HG02970 (cell line): ENCODE measurements at regions not wholly inside any gene's neighbourhood (a gene's known extent, or its start where the extent isn't known, plus 50 kb on each side); places are given as distances from the start of the nearest gene placed in this dataset.

Experiments used
- ATAC-seq: cut with Tn5 transposase; IDR thresholded peaks from one replicate; pipeline ENCODE4 v1.9.1; 2021; ENCODE audit warnings: mild to moderate bottlenecking, moderate library complexity, moderate number of reproducible peaks; ENCODE audit not compliant: unreplicated experiment, low FRiP score

DNA sequence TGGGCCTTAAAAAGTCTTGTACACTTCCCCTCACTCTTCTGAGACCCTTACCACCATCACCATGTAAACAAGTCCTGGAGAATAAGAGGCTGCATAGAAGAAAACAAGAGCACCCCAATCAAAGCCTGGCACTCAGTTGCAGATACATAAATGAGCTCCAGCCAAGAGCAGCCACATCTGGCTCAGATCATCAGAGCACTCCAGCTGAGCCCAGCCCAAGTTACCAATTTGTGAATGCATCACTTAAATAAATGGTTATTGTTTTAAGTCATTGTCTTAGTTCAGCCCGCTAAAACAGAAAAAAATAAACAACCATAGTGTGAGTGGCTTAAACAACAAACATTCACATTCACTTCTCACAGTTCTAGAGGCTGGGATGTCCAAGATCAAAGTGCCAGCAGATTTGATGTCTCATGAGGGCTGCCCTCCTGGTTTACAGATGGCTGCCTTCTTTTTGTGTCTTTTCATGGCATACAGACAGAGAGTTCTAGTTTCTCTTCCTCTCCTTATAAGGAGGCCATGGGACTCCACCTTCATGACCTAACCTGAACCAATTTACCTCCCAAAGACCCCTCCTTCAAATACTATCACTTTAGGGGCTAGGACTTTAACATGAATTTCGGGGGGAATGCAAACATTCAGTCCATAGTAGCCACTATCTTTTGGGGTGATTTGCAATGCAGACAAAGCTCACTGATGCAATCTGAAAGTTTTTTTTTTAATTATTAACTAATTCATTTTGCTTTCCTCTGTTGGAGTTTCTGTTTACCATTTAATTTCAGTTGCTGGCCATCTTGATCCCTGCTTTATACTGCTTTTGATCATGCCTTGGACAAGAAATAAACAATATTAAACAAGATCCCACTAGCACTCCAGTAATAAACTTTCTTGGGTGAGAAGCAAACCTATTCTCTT lies 187.5 kb upstream of the ACVR2A start:
- no peak for ATAC-seq

DNA sequence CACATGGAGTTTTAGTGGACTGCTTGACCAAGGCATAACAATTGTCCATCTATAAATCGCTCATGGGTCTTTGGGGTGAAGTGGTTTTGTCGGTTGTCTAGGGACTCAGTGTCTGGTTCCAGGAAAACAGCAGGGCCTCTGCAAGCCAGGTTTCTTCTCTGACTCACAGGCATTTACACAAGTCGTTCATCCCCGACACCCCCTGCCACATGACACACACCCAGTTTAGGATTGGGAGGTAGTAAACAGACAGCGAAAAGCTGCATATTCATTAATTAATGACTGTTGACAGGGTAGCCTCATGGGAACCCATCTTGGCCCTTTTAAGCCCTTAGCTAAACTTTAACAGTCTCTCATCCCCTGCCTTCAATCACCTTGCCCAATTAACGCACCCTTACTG lies 194.8 kb upstream of the ACVR2A start:
- no peak for ATAC-seq

DNA sequence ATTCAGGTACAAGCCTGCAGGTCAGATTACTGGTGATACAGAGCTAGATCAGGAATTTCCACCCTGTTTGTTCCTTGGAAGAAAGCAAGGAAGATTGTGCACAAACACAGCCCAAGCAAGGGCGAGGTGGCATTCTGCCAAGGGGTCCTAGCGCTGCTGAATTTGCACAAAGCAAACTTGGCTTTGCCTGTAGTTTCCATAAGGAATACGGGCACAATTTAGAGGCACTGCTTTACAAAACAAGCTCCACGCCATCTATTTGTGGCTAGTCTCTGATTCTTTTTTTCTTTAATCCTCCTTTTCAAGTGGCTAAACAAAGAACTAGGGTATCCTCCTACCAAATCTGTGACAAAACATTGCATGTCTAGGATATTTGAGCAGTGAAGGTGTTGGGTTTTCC lies 195.5 kb upstream of the ACVR2A start:
- no peak for ATAC-seq

GRCh38 chr2:147648471-147648870 lies 196.4 kb upstream of the ACVR2A start:
- ATAC-seq = no peak

- ATAC-seq = no peak
Observed at GRCh38 chr2:147647816-147648215, 197.0 kb upstream of the ACVR2A start.

GRCh38 chr2:147646818-147647468 lies 197.9 kb upstream of the ACVR2A start:
- no peak for ATAC-seq

GRCh38 chr2:147644491-147644890 lies 200.3 kb upstream of the ACVR2A start:
- ATAC-seq = no peak

- ATAC-seq = no peak
Observed at GRCh38 chr2:147642765-147643164, 202.1 kb upstream of the ACVR2A start.

DNA sequence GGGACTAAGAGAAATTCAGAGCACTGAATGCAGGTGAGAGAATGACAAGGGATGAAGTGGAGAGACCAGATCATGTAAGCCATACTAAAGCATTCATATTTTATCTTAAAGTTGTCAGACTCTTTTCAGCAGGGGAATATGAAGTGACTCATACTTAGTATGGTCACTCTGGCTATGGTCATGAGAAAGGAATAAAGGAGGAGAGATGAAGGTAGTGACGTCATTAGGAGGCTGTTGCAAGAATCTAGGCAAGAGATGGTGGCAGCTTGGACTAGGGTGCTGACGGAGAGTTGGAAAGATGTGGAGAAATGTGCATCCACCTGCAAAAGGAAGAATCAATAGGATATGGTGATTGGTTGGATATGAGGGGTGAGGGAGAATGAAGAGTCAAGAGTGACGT lies 203.2 kb upstream of the ACVR2A start:
- ATAC-seq = no peak

DNA sequence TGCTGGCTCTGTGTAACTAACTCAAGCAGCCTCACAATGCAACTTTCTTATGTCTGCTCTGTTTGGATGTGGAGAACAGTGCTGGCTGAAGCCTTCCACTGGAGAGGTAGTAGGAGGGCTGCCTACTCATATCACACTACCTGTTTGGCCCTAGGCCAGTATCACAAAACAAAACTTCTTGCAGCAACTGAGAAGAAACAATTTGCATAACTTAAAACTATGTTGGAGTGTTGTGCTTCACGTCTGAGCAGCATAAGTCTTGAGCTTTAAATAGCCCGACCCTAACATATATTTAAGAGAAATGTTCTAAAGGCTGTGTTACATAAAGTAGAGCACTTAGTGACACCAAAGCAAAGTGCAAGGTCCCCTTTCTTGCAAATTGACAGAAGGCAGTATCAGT lies 204.9 kb upstream of the ACVR2A start:
- peak; percentile 77 for ATAC-seq

- no peak for ATAC-seq
Observed at GRCh38 chr2:147639386-147639785, 205.4 kb upstream of the ACVR2A start.

GRCh38 chr2:147636886-147637285 lies 207.9 kb upstream of the ACVR2A start:
- no peak for ATAC-seq

- ATAC-seq = no peak
Observed at GRCh38 chr2:147636238-147636882, 208.5 kb upstream of the ACVR2A start.

DNA sequence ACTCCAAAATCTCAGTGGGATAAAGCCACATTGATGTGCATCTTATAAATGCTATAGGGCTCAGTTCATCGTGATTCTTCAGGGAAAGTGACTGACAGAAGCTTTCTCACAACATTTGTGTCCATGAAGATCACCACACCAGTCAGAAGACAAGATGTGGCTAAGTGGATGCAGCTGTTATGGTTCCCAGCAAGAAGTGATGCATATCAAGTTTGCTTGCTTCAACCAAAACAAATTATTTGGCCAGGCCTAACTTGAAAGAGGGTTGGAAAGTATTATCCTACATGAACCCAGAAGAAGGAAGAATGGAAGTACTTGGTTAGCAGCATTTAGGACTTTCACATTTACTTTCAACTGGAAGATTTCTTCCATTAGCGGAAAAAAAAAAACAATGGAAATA lies 210.0 kb upstream of the ACVR2A start:
- ATAC-seq = no peak

- no peak for ATAC-seq
Observed at GRCh38 chr2:147632198-147632597, 212.6 kb upstream of the ACVR2A start.

DNA sequence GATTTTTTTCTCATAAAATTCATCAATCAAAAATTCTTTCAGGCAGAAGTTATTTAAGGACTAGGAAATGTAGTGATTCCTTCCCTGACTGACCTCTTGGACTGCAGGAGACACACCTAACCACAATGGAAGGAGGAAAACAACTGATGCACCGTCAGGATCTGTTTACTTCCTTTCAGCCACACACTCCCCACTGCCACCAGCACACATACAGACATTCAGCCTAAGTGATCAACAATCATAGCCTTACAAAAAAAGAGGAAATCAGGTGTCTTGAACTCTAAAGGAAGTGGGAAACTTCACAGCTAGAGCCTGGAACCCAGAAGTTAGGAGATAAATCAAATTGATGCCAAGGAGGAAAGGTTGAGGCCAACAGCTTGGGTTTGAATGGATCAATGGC lies 213.5 kb upstream of the ACVR2A start:
- ATAC-seq = no peak

DNA sequence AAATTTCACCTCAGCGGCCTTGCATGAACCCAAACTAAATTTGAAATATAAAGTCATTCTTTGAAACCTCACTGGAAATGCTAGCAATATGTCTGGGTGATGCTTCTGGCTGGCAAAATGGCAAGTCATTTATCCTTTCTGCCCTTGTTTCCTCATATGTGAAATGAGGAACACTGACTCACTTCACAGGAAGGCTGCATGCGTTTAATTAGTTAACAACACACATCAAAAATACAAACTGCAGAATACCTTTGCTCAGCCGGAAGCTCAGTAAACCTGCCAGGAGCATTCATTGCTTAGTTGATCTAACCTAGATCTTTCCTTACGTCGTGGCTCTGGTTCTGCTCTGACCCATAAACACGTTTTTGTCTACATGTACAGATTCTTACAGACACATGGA lies 214.2 kb upstream of the ACVR2A start:
- no peak for ATAC-seq

- ATAC-seq = no peak
Observed at GRCh38 chr2:147628971-147629421, 215.8 kb upstream of the ACVR2A start.

GRCh38 chr2:147623328-147623727 lies 221.5 kb upstream of the ACVR2A start:
- ATAC-seq = peak; percentile 74

DNA sequence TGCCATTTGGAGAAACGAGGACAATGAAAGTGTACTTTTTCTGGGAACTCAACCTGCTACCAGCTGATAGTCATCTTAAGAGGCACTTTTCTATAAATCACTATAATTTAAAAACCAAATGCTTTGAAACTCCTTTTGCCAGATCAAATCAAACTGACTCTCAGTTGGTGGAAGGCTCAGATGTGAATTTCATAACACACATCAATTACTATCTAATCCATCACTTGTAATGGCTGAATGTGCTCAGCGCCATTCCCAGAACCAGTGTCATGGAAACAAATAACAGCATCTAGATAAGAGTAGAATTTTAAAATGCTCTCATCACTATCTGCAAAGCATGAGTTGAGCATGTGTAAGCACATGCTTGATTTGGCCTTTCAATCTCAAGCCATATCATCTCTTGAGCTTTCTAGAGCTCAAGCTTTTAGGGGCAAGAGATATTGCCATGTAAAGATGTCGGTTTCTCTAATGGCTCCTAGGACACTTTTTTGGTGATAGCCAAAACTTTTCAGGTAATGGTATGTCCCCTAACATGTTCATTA lies 223.1 kb upstream of the ACVR2A start:
- ATAC-seq = no peak

DNA sequence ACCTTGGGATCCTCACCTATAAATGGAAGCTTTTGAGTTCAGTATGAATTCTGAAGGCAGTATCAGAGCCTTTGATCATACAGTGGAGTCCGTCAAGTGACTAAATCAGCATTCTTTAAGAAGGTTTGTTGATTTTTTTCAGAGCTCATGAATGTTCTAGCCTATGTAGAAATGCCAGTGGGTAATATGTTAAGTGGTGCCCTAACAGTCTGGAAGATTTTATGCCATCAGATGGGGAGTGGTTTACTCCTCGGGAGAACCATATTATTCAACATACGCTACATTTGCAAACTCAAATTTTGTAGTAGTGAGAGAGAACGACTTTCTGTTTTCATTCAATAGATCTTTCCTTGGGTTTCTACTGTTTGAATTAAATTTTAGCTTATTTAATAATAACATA lies 225.0 kb upstream of the ACVR2A start:
- ATAC-seq = no peak
